Keratinocyte (primary cell): ENCODE measurements at regions not wholly inside any gene's neighbourhood (a gene's known extent, or its start where the extent isn't known, plus 50 kb on each side); places are given as distances from the start of the nearest gene placed in this dataset.

Experiments used
- EZH2 ChIP-seq: IDR thresholded peaks from one replicate; pipeline ENCODE4 v1.6.1; 2012; ENCODE audit warnings: inconsistent platforms, mild to moderate bottlenecking, low read length, moderate library complexity
- TF ChIP-seq, protein P1 (sequence below), 3 experiments: IDR thresholded peaks in 1 of 3; conservative IDR thresholded peaks in 1 of 3; optimal IDR thresholded peaks in 1 of 3; 2 replicates in 2 of 3; 3 replicates in 1 of 3; pipeline versions ENCODE3 to v1.5.1; 2011; ENCODE audit warnings: low read length in 3 of 3, mild to moderate bottlenecking in 3 of 3, moderate library complexity in 2 of 3, control low read depth in 1 of 3, inconsistent platforms in 1 of 3; ENCODE audit not compliant: insufficient read depth in 2 of 3; ENCODE audit errors: extremely low read depth in 1 of 3

DNA sequence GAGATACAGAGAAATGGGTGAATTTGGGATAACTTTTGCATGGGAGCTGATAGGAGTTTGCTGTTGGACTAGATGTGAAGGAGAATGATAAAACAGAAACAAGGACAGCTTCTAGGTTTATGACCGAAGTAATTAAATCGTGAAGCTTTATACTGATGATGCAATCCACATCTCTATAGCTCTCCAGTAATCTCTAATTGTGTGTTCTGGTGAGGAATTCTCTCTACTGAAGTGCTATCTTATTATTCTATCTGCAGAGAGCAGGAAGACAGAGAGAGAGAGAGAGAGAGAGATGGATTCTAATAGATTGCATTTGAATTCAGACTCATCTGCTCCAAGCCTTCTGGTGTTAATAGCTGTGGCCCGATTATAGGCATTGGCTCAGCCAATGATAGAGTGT is 113.5 kb upstream of the FRMD4B start:
- TF ChIP-seq, protein P1, sequence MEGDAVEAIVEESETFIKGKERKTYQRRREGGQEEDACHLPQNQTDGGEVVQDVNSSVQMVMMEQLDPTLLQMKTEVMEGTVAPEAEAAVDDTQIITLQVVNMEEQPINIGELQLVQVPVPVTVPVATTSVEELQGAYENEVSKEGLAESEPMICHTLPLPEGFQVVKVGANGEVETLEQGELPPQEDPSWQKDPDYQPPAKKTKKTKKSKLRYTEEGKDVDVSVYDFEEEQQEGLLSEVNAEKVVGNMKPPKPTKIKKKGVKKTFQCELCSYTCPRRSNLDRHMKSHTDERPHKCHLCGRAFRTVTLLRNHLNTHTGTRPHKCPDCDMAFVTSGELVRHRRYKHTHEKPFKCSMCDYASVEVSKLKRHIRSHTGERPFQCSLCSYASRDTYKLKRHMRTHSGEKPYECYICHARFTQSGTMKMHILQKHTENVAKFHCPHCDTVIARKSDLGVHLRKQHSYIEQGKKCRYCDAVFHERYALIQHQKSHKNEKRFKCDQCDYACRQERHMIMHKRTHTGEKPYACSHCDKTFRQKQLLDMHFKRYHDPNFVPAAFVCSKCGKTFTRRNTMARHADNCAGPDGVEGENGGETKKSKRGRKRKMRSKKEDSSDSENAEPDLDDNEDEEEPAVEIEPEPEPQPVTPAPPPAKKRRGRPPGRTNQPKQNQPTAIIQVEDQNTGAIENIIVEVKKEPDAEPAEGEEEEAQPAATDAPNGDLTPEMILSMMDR (optimal IDR thresholded peaks at IDR 0.05 in 1 of 3, IDR thresholded peaks at IDR 0.05 in 1 of 3, conservative IDR thresholded peaks at IDR 0.05 in 1 of 3; ENCODE audit: extremely low read depth in 1 of 3, insufficient read depth in 2 of 3, low read length in 3 of 3): no peak
- no peak for TF ChIP-seq EZH2
